H9 (cell line): ENCODE measurements at regions not wholly inside any gene's neighbourhood (a gene's known extent, or its start where the extent isn't known, plus 50 kb on each side); places are given as distances from the start of the nearest gene placed in this dataset.

Experiments used
- DNase-seq: peaks from one replicate; pipeline ENCODE4 v3.0.0-alpha.2; 2017
- H2AFZ ChIP-seq: one replicate; pipeline ENCODE4 v1.6.1; 2013; ENCODE audit warnings: mild to moderate bottlenecking, low read length, control low read depth, moderate library complexity
- H2AK5ac ChIP-seq: 2 replicates; pipeline ENCODE4 v1.6.1; 2013; ENCODE audit warnings: low read length, control low read depth, mixed read lengths; ENCODE audit not compliant: insufficient read length
- H2BK120ac ChIP-seq: one replicate; pipeline ENCODE4 v1.6.1; 2013; ENCODE audit warnings: low read depth, mild to moderate bottlenecking, low read length, control low read depth, inconsistent platforms; ENCODE audit not compliant: poor library complexity, severe bottlenecking
- H2BK12ac ChIP-seq: 2 replicates; pipeline ENCODE4 v1.6.1; 2013; ENCODE audit warnings: low read length, control low read depth, mixed read lengths, low read depth; ENCODE audit not compliant: insufficient read length
- H2BK15ac ChIP-seq: 2 replicates; pipeline ENCODE4 v1.6.1; 2013; ENCODE audit warnings: low read depth, low read length, control low read depth
- H2BK20ac ChIP-seq: one replicate; pipeline ENCODE4 v1.6.1; 2013; ENCODE audit warnings: low read depth, mild to moderate bottlenecking, low read length, control low read depth, inconsistent platforms; ENCODE audit not compliant: poor library complexity, severe bottlenecking
- H2BK5ac ChIP-seq: 2 replicates; pipeline ENCODE4 v1.6.1; 2013; ENCODE audit warnings: low read length, control low read depth, mixed read lengths; ENCODE audit not compliant: insufficient read length
- H3K14ac ChIP-seq: 2 replicates; pipeline ENCODE4 v1.6.1; 2013; ENCODE audit warnings: low read length, control low read depth; ENCODE audit not compliant: insufficient read depth
- H3K18ac ChIP-seq: 2 replicates; pipeline ENCODE4 v1.6.1; 2013; ENCODE audit warnings: low read depth, mild to moderate bottlenecking, mixed read lengths, low read length, control low read depth; ENCODE audit not compliant: insufficient read length
- H3K23ac ChIP-seq: 2 replicates; pipeline ENCODE4 v1.6.1; 2013; ENCODE audit warnings: low read length, control low read depth, mixed read lengths, low read depth; ENCODE audit not compliant: insufficient read length
- H3K23me2 ChIP-seq: 2 replicates; pipeline ENCODE4 v1.6.1; 2013; ENCODE audit warnings: low read depth, mild to moderate bottlenecking, mixed read lengths, low read length, control low read depth; ENCODE audit not compliant: insufficient read length, poor library complexity, severe bottlenecking
- H3K27ac ChIP-seq: 2 replicates; pipeline ENCODE4 v1.5.1; 2013; ENCODE audit warnings: low read length, control low read depth, mixed read lengths, low read depth; ENCODE audit not compliant: insufficient read length
- H3K27me3 ChIP-seq: 2 replicates; pipeline ENCODE4 v1.6.1; 2013; ENCODE audit warnings: low read length, control low read depth, inconsistent platforms; ENCODE audit not compliant: insufficient read depth
- H3K4ac ChIP-seq: 2 replicates; pipeline ENCODE4 v1.6.1; 2013; ENCODE audit warnings: low read depth, mild to moderate bottlenecking, control low read depth, inconsistent platforms, low read length, moderate library complexity
- H3K4me1 ChIP-seq: 2 replicates; pipeline ENCODE4 v1.6.1; 2013; ENCODE audit warnings: low read length, control low read depth, inconsistent platforms; ENCODE audit not compliant: insufficient read depth
- H3K4me2 ChIP-seq: 2 replicates; pipeline ENCODE4 v1.6.1; 2013; ENCODE audit warnings: low read length, control low read depth, mixed read lengths; ENCODE audit not compliant: insufficient read length, insufficient read depth
- H3K56ac ChIP-seq: 2 replicates; pipeline ENCODE4 v1.6.1; 2013; ENCODE audit warnings: low read depth, mild to moderate bottlenecking, mixed read lengths, low read length, control low read depth; ENCODE audit not compliant: insufficient read length
- H3K79me1 ChIP-seq: 2 replicates; pipeline ENCODE4 v1.6.1; 2013; ENCODE audit warnings: low read depth, mild to moderate bottlenecking, moderate library complexity, low read length, control low read depth, inconsistent platforms; ENCODE audit not compliant: insufficient read depth, poor library complexity, severe bottlenecking
- H3K79me2 ChIP-seq: 2 replicates; pipeline ENCODE4 v1.6.1; 2013; ENCODE audit warnings: low read length, control low read depth, inconsistent platforms; ENCODE audit not compliant: insufficient read depth
- H3K9ac ChIP-seq: 2 replicates; pipeline ENCODE4 v1.6.1; 2013; ENCODE audit warnings: low read length, control low read depth, mixed read lengths; ENCODE audit not compliant: insufficient read length; ENCODE audit errors: extremely low read depth
- H3K9me3 ChIP-seq: one replicate; pipeline ENCODE4 v1.6.1; 2013; ENCODE audit warnings: low read depth, low read length, inconsistent platforms; ENCODE audit not compliant: control insufficient read depth
- H3T11ph ChIP-seq: one replicate; pipeline ENCODE4 v1.6.1; 2013; ENCODE audit warnings: mild to moderate bottlenecking, low read length, control low read depth, inconsistent platforms
- H4K20me1 ChIP-seq: one replicate; pipeline ENCODE4 v1.6.1; 2013; ENCODE audit not compliant: control insufficient read depth, insufficient read length, insufficient read depth
- H4K5ac ChIP-seq: 2 replicates; pipeline ENCODE4 v1.6.1; 2013; ENCODE audit warnings: low read depth, mild to moderate bottlenecking, mixed read lengths, low read length, control low read depth; ENCODE audit not compliant: insufficient read length
- H4K8ac ChIP-seq: replicated peaks from 2 replicates; pipeline ENCODE4 v1.6.1; 2013; ENCODE audit warnings: low read length, control low read depth, mixed read lengths, low read depth; ENCODE audit not compliant: insufficient read length
- H4K91ac ChIP-seq: 2 replicates; pipeline ENCODE4 v1.6.1; 2013; ENCODE audit warnings: low read depth, mild to moderate bottlenecking, moderate library complexity, mixed read lengths, low read length, control low read depth; ENCODE audit not compliant: insufficient read length
- H3K27ac Mint-ChIP-seq, 3 experiments: 2 replicates in 2 of 3; 3 replicates in 1 of 3; pipeline ENCODE4 v1.8.0; 2020 to 2021; ENCODE audit warnings: mixed read lengths in 3 of 3, mild to moderate bottlenecking in 1 of 3, moderate library complexity in 1 of 3
- H3K27me3 Mint-ChIP-seq: 2 replicates; pipeline ENCODE4 v1.8.0; 2021; ENCODE audit warnings: low read depth, mild to moderate bottlenecking, moderate library complexity, mixed read lengths
- H3K36me3 Mint-ChIP-seq, 3 experiments: 2 replicates in 2 of 3; 3 replicates in 1 of 3; pipeline ENCODE4 v1.8.0; 2020 to 2021; ENCODE audit warnings: low read depth in 3 of 3, mixed read lengths in 3 of 3; ENCODE audit not compliant: insufficient read depth in 1 of 3
- H3K4me1 Mint-ChIP-seq, 2 experiments: 2 replicates each; pipeline ENCODE4 v1.8.0; 2020; ENCODE audit warnings: mixed read lengths in 2 of 2
- H3K4me3 Mint-ChIP-seq, 2 experiments: 2 replicates in 1 of 2; 3 replicates in 1 of 2; pipeline ENCODE4 v1.8.0; 2020 to 2021; ENCODE audit warnings: mild to moderate bottlenecking in 2 of 2, mixed read lengths in 2 of 2, moderate library complexity in 1 of 2
- H3K9me3 Mint-ChIP-seq, 2 experiments: 2 replicates in 1 of 2; 3 replicates in 1 of 2; pipeline ENCODE4 v1.8.0; 2020; ENCODE audit warnings: mild to moderate bottlenecking in 2 of 2, mixed read lengths in 2 of 2, moderate library complexity in 1 of 2
- WGBS: extraction: QIAGEN DNeasy Blood & Tissue Kit; methylation state at CpG from one replicate; pipeline ENCODE4 v1.1.7; 2013; ENCODE audit warnings: missing lambda C conversion rate, low lambda C conversion rate, mixed read lengths; ENCODE audit not compliant: insufficient read length; ENCODE audit errors: extremely low coverage; 5-methylcytosine and 5-hydroxymethylcytosine counted together
- TF ChIP-seq, protein P1 (sequence below): fragments of 200-600 bp; sonication (generic); conservative IDR thresholded peaks from 3 replicates; pipeline ENCODE4 v1.8.0; 2021; ENCODE audit warnings: antibody characterized with exemption, mild to moderate bottlenecking

DNA sequence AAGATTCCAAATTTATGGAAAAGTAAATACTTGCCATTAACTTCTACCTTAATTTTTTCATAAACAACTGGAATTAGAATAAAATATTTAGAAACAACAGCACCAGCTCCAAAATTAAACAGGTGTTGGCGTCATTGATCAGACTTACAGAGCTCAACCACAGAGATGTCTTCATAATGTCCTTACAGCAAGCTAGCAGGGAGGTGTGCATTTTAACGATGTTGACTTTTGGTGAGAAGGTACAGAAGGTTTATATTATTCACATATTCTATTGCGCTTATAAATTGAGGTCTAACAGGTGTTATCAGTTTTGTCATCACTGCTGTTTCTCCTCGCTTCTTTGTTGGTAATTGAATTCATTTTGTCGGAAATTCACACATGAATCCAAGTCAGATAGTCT lies 226.2 kb upstream of the CA10 start:
- no CpG with 5 or more reads among the region's 5 CpGs for WGBS
- no peak overlapping the region for H2BK20ac ChIP-seq
- no peak overlapping the region for H2BK120ac ChIP-seq

More for the DNA sequence above, 226.2 kb upstream of the CA10 start:
- Histone ChIP-seq H3T11ph (no peak overlapping the region), H4K91ac (no peak overlapping the region), H3K18ac (no peak overlapping the region), H3K4me2 (no peak overlapping the region), H3K9me3 (no peaks in the 10 kb centered on the region), H3K56ac (no peak overlapping the region), H3K4ac (no peak overlapping the region), H2BK12ac (no peak overlapping the region), H3K14ac (no peak overlapping the region), H2BK5ac (no peak overlapping the region), H4K20me1 (no peaks in the 10 kb centered on the region), H4K8ac (no peak overlapping the region), H3K23me2 (no peaks in the 10 kb centered on the region), H3K79me2 (no peaks in the 10 kb centered on the region), H2AK5ac (no peak overlapping the region), H3K27me3 (no peaks in the 10 kb centered on the region), H4K5ac (no peak overlapping the region), H2AFZ (no peak overlapping the region), H3K4me1 (no peaks in the 10 kb centered on the region; the same call in 1 of the 2 replicates), H3K9ac (no peak overlapping the region), H3K23ac (no peak overlapping the region), H3K79me1 (no peaks in the 10 kb centered on the region), H2BK15ac (no peak overlapping the region), H3K27ac (no peak overlapping the region)
- no peaks in the 10 kb centered on the region for H3K4me1 Mint-ChIP-seq
- TF ChIP-seq, protein P1, sequence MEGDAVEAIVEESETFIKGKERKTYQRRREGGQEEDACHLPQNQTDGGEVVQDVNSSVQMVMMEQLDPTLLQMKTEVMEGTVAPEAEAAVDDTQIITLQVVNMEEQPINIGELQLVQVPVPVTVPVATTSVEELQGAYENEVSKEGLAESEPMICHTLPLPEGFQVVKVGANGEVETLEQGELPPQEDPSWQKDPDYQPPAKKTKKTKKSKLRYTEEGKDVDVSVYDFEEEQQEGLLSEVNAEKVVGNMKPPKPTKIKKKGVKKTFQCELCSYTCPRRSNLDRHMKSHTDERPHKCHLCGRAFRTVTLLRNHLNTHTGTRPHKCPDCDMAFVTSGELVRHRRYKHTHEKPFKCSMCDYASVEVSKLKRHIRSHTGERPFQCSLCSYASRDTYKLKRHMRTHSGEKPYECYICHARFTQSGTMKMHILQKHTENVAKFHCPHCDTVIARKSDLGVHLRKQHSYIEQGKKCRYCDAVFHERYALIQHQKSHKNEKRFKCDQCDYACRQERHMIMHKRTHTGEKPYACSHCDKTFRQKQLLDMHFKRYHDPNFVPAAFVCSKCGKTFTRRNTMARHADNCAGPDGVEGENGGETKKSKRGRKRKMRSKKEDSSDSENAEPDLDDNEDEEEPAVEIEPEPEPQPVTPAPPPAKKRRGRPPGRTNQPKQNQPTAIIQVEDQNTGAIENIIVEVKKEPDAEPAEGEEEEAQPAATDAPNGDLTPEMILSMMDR = no peak
- peaks cover 2% of the 10 kb centered on the region for H3K27me3 Mint-ChIP-seq
- no peaks in the 10 kb centered on the region for H3K9me3 Mint-ChIP-seq
- H3K27ac Mint-ChIP-seq = no peak overlapping the region
- H3K36me3 Mint-ChIP-seq = no peaks in the 10 kb centered on the region
- no peak for DNase-seq
- H3K4me3 Mint-ChIP-seq = no peak overlapping the region
